Mucosa of descending colon (tissue), 3 donors: ENCODE measurements at regions not wholly inside any gene's neighbourhood (a gene's known extent, or its start where the extent isn't known, plus 50 kb on each side); places are given as distances from the start of the nearest gene placed in this dataset.

Experiments used
- ATAC-seq: fragments of 200-7000 bp; cut with Tn5 transposase; one replicate; pipeline ENCODE4 v1.9.1; 2020; ENCODE audit warnings: mild to moderate bottlenecking, moderate library complexity
- DNase-seq, 3 donors: peaks; one replicate each; pipeline ENCODE4 v3.0.0-alpha.2; 2020
- H3K36me3 ChIP-seq: fragments of 200-600 bp; one replicate; pipeline ENCODE4 v1.8.0; 2021; ENCODE audit warnings: low read depth, mild to moderate bottlenecking
- H3K4me1 ChIP-seq: fragments of 200-600 bp; one replicate; pipeline ENCODE4 v1.8.0; 2021; ENCODE audit warnings: low read depth, mild to moderate bottlenecking
- H3K4me3 ChIP-seq: fragments of 200-600 bp; one replicate; pipeline ENCODE4 v1.8.0; 2021; ENCODE audit warnings: mild to moderate bottlenecking
- H3K9me3 ChIP-seq: fragments of 200-600 bp; one replicate; pipeline ENCODE4 v1.8.0; 2021; ENCODE audit warnings: mild to moderate bottlenecking
- CTCF ChIP-seq: fragments of 200-600 bp; IDR thresholded peaks from one replicate; pipeline ENCODE4 v1.8.0; 2022; ENCODE audit warnings: antibody characterized with exemption, mild to moderate bottlenecking
- intact Hi-C, 2 donors: fragments of 100-400 bp; cut with DNase I in 1 of 2; cut with micrococcal nuclease in 1 of 2; formaldehyde crosslinking; loops; one replicate each; pipeline versions ENCODE4 v1.11.0 to v1.11.1; 2022; cut with DNase I, micrococcal nuclease
- donor health status: DM: no; HTN: no; CAD: no; lungs with moderate emphysema.
- donor health status: DM: no; HTN: no; CAD: no.
- donor health status: DM: no; HTN: yes; CAD: no.

GRCh38 chr2:18406219-18406618 is 154.2 kb downstream of the RDH14 start:
- intact Hi-C loops, result no loop called here
- H3K4me1 ChIP-seq, result no peaks in the 10 kb centered on the region
- no peak for DNase-seq
- H3K9me3 ChIP-seq, result no peaks in the 10 kb centered on the region
- no peak for ATAC-seq
- TF ChIP-seq CTCF, result no peak
- no peak overlapping the region for H3K4me3 ChIP-seq
- no peaks in the 10 kb centered on the region for H3K36me3 ChIP-seq

- Histone ChIP-seq H3K36me3 (no peaks in the 10 kb centered on the region), H3K4me1 (no peaks in the 10 kb centered on the region), H3K4me3 (no peak overlapping the region), H3K9me3 (no peaks in the 10 kb centered on the region)
- DNase-seq (no peak), ATAC-seq (no peak)
- intact Hi-C loops, result no loop called here
- TF ChIP-seq CTCF, result no peak
These were observed 155.7 kb downstream of the RDH14 start for GRCh38 chr2:18404708-18405107.

DNA sequence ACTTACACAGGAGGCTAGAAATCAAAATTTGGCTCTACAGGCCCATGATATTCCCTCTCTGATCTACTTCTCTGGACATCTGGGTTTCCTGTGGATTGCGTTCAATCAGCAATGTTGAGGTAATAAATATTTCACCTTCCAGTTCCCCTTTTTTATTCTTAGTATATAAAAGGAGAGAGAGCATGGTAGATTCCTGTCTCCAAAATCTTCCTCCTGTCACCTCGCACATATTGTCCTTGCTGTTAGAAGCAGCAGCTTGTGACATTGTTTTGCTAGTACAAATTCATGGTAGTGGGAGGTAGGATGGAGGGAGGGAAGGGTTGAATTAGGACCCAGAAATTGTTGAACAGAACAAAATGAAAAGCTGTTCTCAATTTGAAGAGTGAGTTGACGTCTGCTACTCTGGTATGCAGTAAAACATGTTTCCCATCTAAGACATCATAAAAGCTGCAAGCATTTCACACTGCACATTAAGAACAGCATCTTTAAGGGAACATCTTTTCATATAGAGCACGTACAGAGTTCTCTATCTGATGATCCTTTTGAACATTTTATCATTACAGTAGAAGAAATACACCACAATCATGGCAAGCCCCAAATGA is 156.4 kb downstream of the RDH14 start:
- Histone ChIP-seq H3K4me3 (no peak overlapping the region), H3K9me3 (no peaks in the 10 kb centered on the region), H3K36me3 (no peaks in the 10 kb centered on the region), H3K4me1 (no peaks in the 10 kb centered on the region)
- TF ChIP-seq CTCF, result no peak
- ATAC-seq, result no peak
- no peak for DNase-seq
- intact Hi-C loops, result no loop called here

GRCh38 chr2:18402831-18403230 is 157.6 kb downstream of the RDH14 start:
- no peak for DNase-seq
- TF ChIP-seq CTCF, result no peak
- ATAC-seq, result no peak
- H3K4me1 ChIP-seq, result no peaks in the 10 kb centered on the region
- no peaks in the 10 kb centered on the region for H3K36me3 ChIP-seq
- H3K4me3 ChIP-seq, result no peak overlapping the region
- H3K9me3 ChIP-seq, result no peaks in the 10 kb centered on the region
- intact Hi-C loops, result no loop called here

DNA sequence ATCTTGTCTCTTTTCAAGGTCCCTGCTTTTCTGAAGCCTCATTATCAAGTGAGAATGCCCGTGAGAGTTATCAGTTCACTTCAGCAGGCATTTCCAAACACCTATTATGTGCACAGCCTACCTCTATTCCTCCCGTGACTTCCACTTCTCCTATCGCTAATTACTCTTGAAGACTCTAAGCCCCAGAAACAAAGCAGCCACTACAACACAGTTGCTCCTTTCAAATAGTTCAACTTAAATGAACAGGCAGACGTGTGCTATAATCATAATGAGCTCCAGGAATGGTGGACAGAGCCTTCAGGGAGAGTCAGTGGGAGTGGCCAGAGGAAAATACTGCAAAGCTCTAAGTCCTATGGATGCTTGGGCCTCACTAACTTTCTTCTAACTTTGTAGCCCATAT is 159.0 kb downstream of the RDH14 start:
- no peak for TF ChIP-seq CTCF
- DNase-seq (no peak), ATAC-seq (no peak)
- intact Hi-C loops, result no loop called here
- H3K4me1 ChIP-seq, result no peaks in the 10 kb centered on the region
- H3K9me3 ChIP-seq, result no peaks in the 10 kb centered on the region
- no peak overlapping the region for H3K4me3 ChIP-seq
- no peaks in the 10 kb centered on the region for H3K36me3 ChIP-seq

GRCh38 chr2:18399601-18400000 is 160.9 kb downstream of the RDH14 start:
- DNase-seq (no peak), ATAC-seq (no peak)
- H3K4me3 ChIP-seq, result no peak overlapping the region
- no peaks in the 10 kb centered on the region for H3K9me3 ChIP-seq
- intact Hi-C loops, result loop anchor here in 1 of 2 donors (10.0 kb wide), 1 partner anchor 1465 kb away; no protein-coding TSS in a partner anchor
- no peaks in the 10 kb centered on the region for H3K4me1 ChIP-seq
- no peak for TF ChIP-seq CTCF
- H3K36me3 ChIP-seq, result no peaks in the 10 kb centered on the region
